Astrocyte (in vitro differentiated cells and primary cell): ENCODE measurements at regions not wholly inside any gene's neighbourhood (a gene's known extent, or its start where the extent isn't known, plus 50 kb on each side); places are given as distances from the start of the nearest gene placed in this dataset.

Experiments used
- DNase-seq: peaks from one replicate; pipeline ENCODE4 v3.0.0-alpha.2; 2010; ENCODE audit warnings: low read depth
- FAIRE-seq: peaks from 2 replicates; lab custom pipeline; 2011; peaks lifted over from hg19 to GRCh38; lab: Jason Lieb, UNC
- H2AFZ ChIP-seq: 2 replicates; pipeline ENCODE4 v1.6.0; 2012; ENCODE audit warnings: low read depth, low read length, inconsistent platforms
- H3K27ac ChIP-seq: 2 replicates; pipeline ENCODE4 v1.5.1; 2011; ENCODE audit warnings: low read depth, low read length, inconsistent platforms
- H3K27me3 ChIP-seq: 2 replicates; pipeline ENCODE4 v1.6.0; 2011; ENCODE audit warnings: low read length, inconsistent platforms; ENCODE audit not compliant: insufficient read depth
- H3K36me3 ChIP-seq: 2 replicates; pipeline ENCODE4 v1.5.1; 2011; ENCODE audit warnings: low read length, inconsistent platforms; ENCODE audit not compliant: insufficient read depth
- H3K4me1 ChIP-seq: 2 replicates; pipeline ENCODE4 v1.5.1; 2011; ENCODE audit warnings: low read length, inconsistent platforms; ENCODE audit not compliant: insufficient read depth
- H3K4me2 ChIP-seq: 2 replicates; pipeline ENCODE4 v1.6.0; 2012; ENCODE audit warnings: low read length, inconsistent platforms
- H3K4me3 ChIP-seq: 2 replicates; pipeline ENCODE4 v1.5.1; 2011; ENCODE audit warnings: low read depth, mild to moderate bottlenecking, low read length, inconsistent platforms; ENCODE audit not compliant: insufficient read depth
- H3K79me2 ChIP-seq: 2 replicates; pipeline ENCODE4 v1.6.0; 2012; ENCODE audit warnings: mild to moderate bottlenecking, low read length, inconsistent platforms; ENCODE audit not compliant: insufficient read depth
- H3K9ac ChIP-seq: 2 replicates; pipeline ENCODE4 v1.6.0; 2012; ENCODE audit warnings: mild to moderate bottlenecking, low read length, inconsistent platforms
- H3K9me3 ChIP-seq: 2 replicates; pipeline ENCODE4 v1.5.1; 2012; ENCODE audit warnings: low read depth, mild to moderate bottlenecking, low read length, inconsistent platforms; ENCODE audit not compliant: insufficient read depth
- H4K20me1 ChIP-seq: 2 replicates; pipeline ENCODE4 v1.6.0; 2012; ENCODE audit warnings: low read length, inconsistent platforms; ENCODE audit not compliant: insufficient read depth
- H3K27ac Mint-ChIP-seq: one replicate; pipeline ENCODE4 v1.8.0; 2021; ENCODE audit warnings: mild to moderate bottlenecking, mixed read lengths; ENCODE audit not compliant: unreplicated experiment
- H3K27me3 Mint-ChIP-seq: one replicate; pipeline ENCODE4 v1.8.0; 2021; ENCODE audit warnings: low read depth, mixed read lengths; ENCODE audit not compliant: unreplicated experiment
- H3K36me3 Mint-ChIP-seq: one replicate; pipeline ENCODE4 v1.8.0; 2021; ENCODE audit warnings: low read depth, mixed read lengths; ENCODE audit not compliant: unreplicated experiment
- H3K4me1 Mint-ChIP-seq: one replicate; pipeline ENCODE4 v1.8.0; 2021; ENCODE audit warnings: low read depth, mixed read lengths; ENCODE audit not compliant: unreplicated experiment
- H3K4me3 Mint-ChIP-seq: one replicate; pipeline ENCODE4 v1.8.0; 2021; ENCODE audit warnings: mild to moderate bottlenecking, moderate library complexity, mixed read lengths; ENCODE audit not compliant: unreplicated experiment
- H3K9me3 Mint-ChIP-seq: one replicate; pipeline ENCODE4 v1.8.0; 2021; ENCODE audit warnings: mild to moderate bottlenecking, mixed read lengths; ENCODE audit not compliant: unreplicated experiment
- CTCF ChIP-seq: IDR thresholded peaks from 2 replicates; pipeline ENCODE4 v1.5.1; 2011; ENCODE audit warnings: low read depth, mild to moderate bottlenecking, inconsistent platforms, low read length, moderate library complexity; ENCODE audit not compliant: insufficient read depth
- EZH2 ChIP-seq: IDR thresholded peaks from 2 replicates; pipeline ENCODE4 v1.6.1; 2012; ENCODE audit warnings: mild to moderate bottlenecking, low read length, inconsistent platforms; ENCODE audit not compliant: insufficient read depth

- no peak for FAIRE-seq
- no peak overlapping the region for H3K4me2 ChIP-seq
- Mint-ChIP-seq H3K36me3 (no peaks in the 10 kb centered on the region), H3K9me3 (no peaks in the 10 kb centered on the region), H3K4me3 (no peak overlapping the region), H3K27ac (no peak overlapping the region), H3K27me3 (peaks cover 38% of the 10 kb centered on the region), H3K4me1 (no peaks in the 10 kb centered on the region)
- no peak overlapping the region for H3K9ac ChIP-seq
- no peak for DNase-seq
- no peaks in the 10 kb centered on the region for H3K4me1 ChIP-seq
- H3K27ac ChIP-seq = no peak overlapping the region
- no peaks in the 10 kb centered on the region for H3K79me2 ChIP-seq
- H2AFZ ChIP-seq = no peak overlapping the region
- H3K36me3 ChIP-seq = no peaks in the 10 kb centered on the region
- H4K20me1 ChIP-seq = no peaks in the 10 kb centered on the region
- H3K4me3 ChIP-seq = no peak overlapping the region
- peaks cover 9% of the 10 kb centered on the region for H3K9me3 ChIP-seq
- no peaks in the 10 kb centered on the region for H3K27me3 ChIP-seq
- TF ChIP-seq EZH2 (no peak), CTCF (no peak)
These were observed 57.5 kb downstream of the MYCN start for GRCh38 chr2:15997728-15998280.

- Histone ChIP-seq H3K9me3 (peaks cover 5% of the 10 kb centered on the region), H3K36me3 (no peaks in the 10 kb centered on the region), H2AFZ (no peak overlapping the region), H3K27me3 (no peaks in the 10 kb centered on the region), H3K4me1 (no peaks in the 10 kb centered on the region), H3K27ac (no peak overlapping the region), H3K79me2 (no peaks in the 10 kb centered on the region), H3K9ac (no peak overlapping the region), H3K4me2 (no peak overlapping the region), H4K20me1 (no peaks in the 10 kb centered on the region), H3K4me3 (no peak overlapping the region)
- Mint-ChIP-seq H3K36me3 (no peaks in the 10 kb centered on the region), H3K4me1 (peaks cover under 1% of the 10 kb centered on the region), H3K9me3 (no peaks in the 10 kb centered on the region), H3K4me3 (no peak overlapping the region), H3K27ac (no peak overlapping the region), H3K27me3 (peaks cover 38% of the 10 kb centered on the region)
- DNase-seq (no peak), FAIRE-seq (no peak)
- TF ChIP-seq CTCF = no peak
- TF ChIP-seq EZH2 = no peak
These were observed 56.4 kb downstream of the MYCN start for GRCh38 chr2:15996536-15997423.
